Dermis blood vessel endothelial cell (primary cell): ENCODE measurements at regions not wholly inside any gene's neighbourhood (a gene's known extent, or its start where the extent isn't known, plus 50 kb on each side); places are given as distances from the start of the nearest gene placed in this dataset.

Experiments
- DNase-seq: peaks from one replicate; pipeline ENCODE4 v3.0.0; 2010

DNA sequence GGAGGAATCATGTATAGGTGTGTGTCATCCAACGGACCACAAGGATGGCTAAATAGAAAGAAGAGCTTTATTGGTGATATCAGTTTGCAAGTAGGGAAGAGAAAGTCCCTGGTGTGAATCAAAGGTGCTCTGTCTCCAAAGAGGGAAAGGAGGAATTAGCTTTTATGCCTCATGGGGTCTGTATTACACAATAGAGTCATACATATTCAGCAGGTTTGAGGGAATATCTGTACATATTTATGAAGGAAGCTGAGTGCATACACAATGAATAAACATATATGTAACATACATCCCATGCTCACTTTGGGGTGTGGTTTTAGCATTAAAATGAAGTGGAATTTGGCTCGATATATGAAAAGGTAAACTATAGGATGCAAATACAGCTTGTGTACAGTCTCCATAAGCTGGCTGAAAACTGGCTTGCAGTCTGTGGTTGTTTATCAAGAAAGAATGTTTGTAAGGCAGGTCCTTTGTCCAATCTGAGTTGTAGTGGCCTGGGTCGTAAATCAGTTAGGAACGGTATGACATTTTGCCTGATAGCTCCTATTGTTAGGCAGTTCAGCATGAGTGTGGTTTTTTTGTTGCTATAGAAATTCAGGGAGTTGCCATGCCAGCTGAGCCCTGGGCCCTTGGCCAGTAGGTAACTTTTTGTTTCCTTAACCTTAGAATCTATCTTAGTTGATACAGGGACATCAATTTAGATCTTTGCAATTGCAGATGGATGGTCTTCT lies 198.0 kb upstream of the ZP4 start:
- no peak for DNase-seq

DNA sequence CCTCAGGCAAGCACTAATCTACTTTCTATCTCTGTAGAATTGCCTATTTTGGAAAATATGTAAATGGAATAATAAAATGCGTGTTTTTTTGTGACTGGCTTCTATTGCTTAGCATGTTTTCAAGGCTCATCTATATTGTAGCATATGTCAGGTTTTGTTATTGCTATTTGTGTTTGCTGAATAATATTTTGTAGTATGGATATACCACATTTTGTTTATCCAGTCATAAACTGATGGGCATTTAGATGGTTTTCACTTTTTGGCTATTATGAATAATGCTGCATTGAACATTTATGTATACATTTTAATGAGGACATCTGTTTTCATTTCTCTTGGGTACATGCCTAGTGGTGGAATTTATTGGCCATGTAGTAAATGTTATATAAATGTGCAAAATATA lies 183.3 kb upstream of the ZP4 start:
- no peak for DNase-seq

DNA sequence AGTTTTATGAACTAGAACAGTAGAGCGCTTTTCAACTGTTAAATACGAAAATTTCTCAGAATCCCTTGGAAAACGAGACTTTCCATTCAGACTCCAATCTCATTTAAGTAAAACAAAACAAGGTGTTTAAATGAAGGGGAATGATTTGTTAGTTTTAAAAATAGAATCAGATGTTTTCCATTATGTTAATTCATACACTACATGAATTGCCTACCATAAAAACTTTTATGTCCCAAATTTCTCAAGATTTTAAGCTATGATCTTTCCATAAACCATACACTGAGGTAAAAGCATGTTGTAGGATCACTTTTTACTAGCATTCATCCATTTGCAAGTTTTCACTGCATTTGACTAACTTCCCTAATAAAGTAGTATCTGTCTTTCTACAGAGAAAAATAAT lies 180.3 kb upstream of the ZP4 start:
- no peak for DNase-seq

DNA sequence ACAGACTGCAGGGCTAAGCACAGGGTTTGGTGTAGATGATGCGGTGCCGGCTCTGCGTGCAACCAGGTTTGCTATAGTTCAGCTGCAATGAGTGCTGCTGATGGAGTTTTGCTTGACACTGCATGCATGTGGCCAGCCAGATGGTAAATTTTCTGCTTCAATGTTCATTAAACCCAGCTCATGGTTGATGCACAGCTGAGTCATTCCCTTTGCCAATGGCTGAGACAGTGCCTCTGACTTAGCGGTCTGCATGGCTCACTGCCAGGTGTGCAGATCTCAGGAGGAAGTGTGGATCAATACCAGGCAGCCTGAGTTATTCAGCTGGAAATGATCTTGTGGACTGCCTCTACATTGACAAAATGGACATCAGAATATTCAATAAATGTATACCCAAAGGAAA lies 172.7 kb upstream of the ZP4 start:
- DNase-seq = no peak

DNA sequence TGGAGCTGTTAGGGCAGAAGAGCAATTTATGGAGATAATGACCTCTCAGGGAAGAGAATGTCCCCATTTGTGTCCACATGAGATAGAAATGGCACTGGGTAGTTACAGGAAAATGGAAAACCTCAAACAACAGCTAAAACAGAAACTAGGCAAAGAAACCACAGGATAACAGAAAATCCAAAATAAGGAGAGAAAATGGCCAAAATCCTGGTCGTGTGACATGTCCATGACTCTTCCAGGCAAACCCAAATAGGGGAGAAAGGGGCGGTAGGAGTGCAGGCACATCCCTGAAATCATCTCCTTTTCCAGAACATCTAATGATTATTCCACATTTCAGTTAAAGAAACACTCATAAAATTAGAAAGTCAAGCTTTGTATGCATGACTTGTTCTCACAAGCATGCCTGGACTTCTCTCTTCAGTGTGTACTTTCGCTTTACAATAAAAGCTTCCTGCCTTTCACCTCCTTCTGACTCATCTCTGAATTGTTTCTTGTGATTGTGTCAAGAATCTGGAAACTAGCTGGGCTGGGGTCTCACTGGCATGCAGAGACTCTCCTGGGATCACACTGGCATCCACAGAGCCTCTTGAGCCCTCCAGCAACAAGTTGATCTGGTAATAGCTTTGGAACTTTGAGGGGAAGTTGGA lies 171.4 kb upstream of the ZP4 start:
- DNase-seq = no peak

DNA sequence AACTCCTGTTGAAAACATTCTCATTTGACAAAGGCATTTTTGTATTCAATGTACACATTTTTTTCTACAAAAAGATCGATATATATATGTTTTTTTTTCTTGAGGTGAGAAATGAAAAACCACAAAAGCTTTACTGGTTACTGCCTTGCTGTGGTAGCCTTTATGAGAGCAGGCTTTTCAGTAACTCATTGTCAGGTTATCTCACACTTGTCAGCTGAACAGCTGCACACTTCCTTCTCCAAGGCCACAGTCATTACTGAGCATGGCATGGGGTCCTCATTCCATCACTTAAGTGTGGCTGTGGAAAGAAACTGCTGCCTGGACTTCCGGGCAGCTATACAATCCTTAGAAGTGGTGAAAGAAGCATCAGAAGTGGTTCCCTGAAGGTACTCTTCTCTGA lies 169.3 kb upstream of the ZP4 start:
- DNase-seq = no peak

DNA sequence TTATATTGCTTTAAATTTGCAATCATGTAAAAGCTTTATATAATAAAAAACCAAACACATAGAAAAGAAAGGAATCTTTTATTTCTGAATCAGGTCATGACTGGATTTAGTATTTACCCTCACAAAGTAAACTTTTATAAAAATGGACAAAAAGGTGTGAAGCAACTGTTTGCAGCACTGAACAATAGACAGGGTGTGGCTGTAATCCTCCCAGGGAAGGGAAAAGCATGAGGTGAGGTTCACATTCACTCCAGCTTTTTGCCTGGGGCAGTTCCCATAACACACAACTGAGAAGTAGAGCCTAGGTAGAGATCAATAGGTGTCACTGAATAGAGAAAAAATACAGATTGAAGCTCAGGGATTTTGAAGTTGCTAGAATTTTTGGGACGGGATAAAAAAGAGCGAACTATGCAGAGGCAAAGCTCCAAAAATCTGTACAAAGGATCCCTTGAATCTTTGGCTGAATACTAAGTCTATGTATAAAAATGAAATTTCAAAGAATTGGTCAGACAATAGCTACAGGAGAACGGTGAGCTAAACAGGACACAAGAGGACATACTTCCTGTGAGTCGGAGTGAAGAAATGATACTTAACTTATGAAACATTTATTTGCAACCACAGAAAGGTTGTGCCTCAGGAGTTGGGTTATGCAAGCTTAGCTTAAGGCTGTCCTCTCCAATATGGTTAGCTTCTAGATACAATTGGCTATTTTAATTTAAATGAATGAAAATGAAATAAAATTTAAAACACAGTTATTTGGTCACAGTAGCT lies 162.0 kb upstream of the ZP4 start:
- DNase-seq = no peak

DNA sequence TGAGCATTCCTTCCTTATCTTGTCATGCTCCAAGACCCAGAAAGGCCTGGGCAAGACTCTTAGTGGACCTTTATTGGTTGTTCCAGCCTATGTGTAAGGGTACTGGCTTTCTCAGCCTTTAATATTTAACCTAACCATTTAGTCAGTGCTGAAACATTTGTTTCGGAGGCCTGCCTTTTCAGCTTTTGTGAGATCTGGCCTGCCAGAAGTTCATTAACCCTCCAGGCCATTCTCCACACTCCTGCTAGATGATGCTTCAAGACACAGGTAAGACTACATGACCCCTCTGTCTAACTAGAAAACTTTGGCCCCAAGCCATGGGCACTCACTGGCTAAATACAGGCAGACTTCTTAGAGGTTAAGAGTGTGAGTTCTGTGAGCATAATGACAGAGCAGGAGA lies 138.4 kb upstream of the ZP4 start:
- DNase-seq = no peak

DNA sequence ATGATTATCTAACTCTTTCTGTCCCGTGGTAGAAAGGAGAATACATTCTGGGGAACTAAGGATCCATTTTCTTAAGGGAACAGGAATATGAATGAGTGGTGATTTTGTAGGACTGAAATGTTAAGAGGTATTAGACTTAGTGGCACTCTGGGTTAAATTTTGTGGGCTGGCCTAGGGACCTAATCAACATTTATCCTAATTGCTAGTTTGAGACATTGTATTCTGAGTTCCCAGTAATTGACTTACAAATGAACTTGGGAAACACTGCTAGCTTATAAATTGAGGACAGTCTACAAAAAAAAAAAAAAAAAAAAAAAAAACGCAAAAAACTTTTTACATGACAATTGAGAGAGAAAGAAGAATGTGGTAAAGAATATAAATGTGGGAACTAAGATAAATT lies 136.6 kb upstream of the ZP4 start:
- DNase-seq = no peak

DNA sequence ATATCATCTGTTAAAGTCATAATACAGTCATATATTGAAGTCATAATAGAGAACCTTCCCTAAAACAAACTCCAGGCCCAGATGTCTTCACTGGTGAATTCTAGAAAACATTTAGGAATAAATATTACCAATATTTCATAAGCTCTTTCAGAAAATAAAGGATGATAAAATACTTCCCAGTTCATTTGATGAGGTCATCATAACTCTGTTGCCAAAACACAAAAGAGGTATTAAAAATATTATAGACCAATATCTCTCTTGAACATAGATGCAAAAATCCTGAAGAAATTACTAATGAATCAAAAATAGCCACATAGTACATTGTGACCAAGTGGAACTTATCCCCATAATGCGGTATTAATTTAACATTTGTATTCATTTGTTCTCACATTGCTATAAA lies 132.4 kb upstream of the ZP4 start:
- DNase-seq = no peak

DNA sequence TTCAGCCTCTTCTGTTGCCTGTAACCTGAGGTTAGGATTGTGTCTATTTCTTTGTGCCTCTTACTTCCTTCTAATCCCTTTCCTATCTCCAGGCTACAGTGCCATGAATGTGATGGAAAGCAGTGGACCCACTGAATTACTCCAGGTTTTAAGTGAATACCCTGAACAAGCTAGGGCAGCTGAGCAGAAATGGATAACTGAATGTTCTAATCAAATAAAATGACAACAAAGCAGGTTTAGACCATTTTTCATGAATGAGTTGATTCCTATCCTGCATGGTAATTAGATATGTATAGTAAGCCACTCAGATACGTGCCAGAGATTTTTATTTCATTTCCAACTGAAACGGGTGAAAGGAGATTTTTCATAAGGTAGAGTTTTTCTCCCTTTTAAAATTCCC lies 127.5 kb upstream of the ZP4 start:
- DNase-seq = no peak

DNA sequence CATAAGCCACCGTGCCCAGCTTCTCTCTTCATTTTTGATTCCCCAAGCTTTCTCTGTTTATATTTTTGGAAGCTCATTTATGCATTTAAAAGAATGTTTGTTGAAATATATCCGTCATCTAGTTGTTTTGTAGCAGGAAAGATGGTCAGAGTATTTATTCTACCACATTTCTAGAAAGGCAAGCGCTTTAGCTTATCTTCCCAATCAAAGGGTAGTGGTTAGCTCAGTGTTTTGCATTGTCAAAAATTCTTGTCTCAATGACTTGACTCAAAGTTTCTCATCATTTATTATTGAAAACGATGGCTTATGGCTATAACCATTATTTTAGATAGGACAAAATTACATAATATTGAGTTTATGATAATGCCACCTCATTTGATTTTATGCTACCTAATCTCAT lies 116.1 kb upstream of the ZP4 start:
- DNase-seq = no peak

DNA sequence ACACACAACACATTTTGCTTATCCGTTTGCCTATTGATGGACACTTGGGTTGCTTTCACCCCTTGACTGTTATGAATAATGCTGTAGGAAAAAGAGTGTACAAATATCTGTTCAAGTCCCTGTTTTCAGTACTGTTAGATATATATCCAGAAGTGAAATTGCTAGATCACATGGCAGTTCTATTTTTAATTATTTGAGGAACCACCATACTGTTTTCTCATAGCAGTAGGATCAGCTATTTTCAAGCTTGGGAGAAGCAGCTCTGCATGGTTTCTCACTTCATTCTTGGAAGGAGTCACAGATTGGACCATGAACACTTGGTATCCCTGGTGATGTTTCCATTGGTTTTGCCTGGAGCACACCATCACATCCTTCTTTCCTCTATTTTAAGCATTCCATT lies 114.4 kb upstream of the ZP4 start:
- no peak for DNase-seq

DNA sequence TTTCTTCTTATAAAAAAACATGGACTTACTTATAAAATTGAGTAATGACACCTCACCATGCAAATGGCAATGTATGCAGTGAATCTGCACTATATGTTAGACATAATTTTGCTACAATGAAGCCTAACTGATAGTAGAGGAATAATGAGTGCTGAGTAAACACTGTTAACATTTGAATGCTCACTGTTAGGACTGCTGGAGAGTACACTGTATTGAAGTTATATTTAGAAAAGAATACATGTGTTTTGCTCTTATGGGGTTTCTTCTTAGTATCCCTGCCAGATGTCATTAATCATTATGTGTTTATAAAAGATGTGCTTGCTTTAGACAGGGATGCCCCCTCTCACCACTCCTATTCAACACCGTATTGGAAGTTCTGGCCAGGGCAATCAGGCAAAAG lies 111.1 kb upstream of the ZP4 start:
- DNase-seq = no peak

DNA sequence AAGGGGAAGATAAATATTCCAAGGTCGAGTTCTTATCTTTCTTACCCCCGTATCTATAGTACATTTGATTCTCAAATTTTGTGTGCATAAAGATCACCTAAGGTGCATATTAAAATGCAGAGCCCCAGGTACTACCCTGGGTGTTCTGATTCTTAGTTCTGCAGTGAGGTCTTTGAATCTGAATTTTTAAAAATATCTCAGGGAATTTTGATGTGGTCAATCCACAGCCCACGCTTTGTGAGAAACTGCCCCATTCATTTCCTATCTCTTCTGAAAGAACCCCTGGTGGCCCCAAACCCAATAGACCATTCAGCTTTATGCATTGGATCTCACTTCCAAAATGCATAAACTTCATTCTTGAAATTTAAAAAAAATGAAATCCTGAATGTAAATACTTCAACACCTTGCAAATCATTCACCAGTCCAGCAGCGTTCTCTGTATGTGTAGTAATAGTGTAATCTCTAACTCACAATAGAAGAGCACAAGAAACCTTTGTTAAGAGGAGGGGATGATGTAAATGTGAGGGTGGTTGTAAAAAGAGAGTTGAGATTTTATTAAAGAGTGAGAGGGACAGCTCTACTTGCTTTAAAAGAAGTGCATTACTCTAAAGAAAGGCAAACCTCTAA lies 108.8 kb upstream of the ZP4 start:
- DNase-seq = no peak

DNA sequence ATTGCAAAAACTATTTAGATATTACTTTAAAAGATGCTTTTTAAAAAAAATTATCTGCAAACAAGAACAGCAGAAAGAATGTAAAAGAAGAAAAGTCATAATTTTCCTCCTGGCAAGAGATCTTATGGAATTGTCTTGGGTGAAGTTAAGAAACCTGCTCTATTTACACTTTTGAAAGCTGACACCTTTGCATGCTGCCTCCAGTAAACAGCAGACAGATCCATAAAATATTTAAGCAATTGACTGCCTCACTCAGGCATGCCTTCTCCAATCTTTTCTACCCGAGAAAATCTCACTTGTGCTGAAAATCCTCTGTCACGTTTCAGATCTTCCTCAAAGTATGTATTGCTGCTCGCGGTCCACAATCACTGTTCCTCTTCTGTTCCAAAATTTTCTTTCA lies 107.9 kb upstream of the ZP4 start:
- no peak for DNase-seq

DNA sequence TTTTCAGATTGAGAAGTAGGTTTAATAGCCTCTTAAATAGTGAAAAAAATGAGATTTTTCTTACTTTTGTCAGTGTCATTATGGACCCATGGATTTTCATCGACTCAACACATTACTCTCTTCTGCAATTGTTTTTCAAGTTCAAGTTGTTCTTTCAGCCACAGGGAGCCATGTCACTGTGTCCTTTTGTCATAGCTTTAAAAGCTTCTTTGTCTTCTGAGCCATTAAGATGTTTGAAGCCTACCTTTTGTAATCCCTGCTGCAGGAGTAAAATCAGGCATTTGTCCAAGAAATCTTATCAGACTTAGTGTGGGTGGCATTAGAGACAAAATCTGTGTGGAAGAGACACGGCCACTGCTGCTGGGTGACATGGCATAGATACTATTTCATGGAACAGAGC lies 92.8 kb upstream of the ZP4 start:
- DNase-seq = no peak

DNA sequence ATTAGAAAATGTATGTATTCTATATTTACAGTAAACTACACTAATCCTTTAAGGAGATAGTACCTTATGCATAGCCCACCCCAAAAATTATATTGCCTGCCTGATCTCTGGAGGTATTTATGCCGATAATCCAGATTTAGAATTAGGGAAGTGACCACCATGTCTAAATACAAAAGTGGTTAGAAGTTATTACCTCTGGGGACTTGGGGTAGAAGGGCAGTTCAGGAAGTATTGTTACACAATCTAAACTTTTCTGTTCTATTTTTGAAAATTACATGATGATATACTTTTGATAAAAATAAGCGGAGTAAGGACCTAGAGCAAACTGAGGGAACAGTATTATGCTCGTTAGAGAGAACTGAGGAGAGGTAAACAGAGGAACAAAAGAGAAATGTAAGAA lies 90.5 kb upstream of the ZP4 start:
- DNase-seq = no peak

DNA sequence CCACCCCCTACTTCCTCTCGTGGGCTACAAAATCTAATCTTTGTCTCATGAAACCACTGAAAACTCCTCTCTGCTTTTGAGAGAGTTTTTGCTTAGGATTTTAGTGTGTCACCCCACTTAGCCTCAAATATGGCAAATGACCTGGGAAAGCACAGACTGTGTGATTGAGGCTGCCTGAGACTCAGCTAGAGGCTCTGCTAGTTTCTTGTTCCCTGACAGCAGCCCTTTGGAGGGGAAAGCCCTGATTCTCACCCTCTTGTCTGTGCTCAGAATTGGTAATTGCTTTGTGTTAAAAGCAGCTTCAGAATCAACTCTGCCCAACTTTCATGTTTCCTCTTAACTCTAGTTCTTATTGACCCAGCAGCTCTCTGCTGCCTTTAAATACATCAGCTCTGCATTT lies 85.6 kb upstream of the ZP4 start:
- DNase-seq = no peak

DNA sequence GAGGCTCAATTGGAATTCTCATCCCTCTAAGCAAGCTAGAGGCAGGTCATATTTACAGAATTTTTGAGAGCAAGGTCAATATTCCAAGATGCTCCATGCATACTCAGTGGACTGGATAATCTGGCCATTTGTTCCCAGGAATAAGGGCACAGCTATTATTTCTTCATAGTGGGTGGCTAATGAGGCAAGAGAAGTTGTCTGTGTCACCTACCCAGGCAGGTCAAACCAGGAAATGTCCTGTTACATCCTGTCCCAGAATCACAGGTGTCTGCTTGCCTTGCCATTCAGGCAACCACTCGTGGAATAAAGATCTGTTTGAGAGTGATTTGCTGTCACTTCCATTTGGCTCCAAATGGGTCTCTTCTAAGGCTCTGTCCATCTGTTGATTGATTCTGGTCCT lies 85.2 kb upstream of the ZP4 start:
- no peak for DNase-seq

DNA sequence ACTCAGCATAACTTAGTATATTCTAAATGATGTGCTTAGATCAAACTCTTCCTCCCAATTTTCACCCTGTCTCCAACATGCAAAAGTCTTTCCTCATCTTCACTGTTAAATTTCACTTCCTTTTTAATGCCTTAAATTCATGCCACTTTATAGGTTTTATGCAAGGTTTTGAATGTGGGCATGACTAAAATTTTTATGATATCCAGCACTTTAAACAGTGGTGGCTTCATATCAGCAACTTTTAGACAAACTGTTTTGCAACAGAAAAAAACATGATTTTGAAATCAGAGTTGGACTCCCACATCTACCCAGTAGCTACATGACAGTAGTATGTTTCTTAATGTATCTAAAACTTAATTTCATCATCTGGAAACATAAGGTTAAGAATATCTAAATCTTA lies 84.7 kb upstream of the ZP4 start:
- DNase-seq = no peak

DNA sequence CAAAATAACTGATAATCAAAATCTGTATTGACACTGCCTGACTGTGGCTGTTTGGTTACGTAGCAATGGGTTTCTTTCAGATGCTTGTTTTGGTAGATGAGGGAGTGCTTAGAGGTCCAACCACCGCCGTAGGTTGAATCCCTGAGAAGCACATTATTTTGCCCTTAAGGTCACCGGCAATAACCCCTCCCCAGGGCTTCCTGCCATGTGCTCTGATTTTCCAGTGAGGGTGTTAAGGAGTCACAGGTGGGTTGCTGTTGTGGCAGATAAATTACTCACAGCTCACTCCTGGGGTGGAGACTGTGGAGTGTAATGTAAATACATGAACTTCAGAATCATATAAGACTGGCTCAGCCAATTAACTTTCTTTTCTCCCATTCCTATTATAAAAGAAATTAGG lies 81.5 kb upstream of the ZP4 start:
- no peak for DNase-seq

DNA sequence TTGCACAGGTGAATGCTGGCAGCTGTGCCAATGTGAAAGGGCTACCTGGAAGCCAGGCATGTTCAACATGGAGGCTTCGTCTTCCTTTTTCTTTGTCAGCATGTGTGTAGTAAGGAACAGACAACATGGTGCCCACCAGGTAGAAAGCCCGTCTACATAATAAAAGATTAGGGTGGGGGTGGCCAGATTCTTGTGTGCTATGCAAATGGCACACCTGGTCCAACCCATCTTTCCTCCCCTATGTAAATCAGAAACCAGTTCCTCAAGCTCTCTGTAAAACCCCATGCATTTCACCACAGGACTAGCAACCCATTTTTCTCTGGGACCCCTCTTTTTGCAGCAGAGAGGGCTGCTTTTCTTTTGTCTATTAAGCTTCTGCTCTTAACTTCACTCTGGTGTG lies 72.3 kb upstream of the ZP4 start:
- DNase-seq = no peak

DNA sequence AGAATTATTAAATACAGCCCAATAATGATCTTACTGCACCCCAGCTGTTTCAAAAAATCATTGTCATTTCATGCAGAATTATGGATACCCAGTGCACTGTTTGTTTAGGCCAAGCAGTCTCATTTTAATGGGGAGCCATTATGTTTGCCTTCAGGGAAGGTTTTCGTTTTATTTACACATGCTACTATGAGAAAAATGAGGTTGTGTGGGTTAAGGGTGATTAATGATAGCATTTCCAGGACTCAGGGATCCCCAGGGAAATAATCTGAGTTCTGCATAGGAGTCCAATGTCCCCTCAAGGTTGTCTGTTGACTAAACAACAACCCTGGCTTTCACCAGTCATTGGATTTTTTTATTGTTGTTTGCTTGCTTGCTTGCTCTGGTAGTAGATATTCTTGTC lies 71.0 kb upstream of the ZP4 start:
- DNase-seq = no peak
